NCI-H510A (cell line): ENCODE measurements at regions not wholly inside any gene's neighbourhood (a gene's known extent, or its start where the extent isn't known, plus 50 kb on each side); places are given as distances from the start of the nearest gene placed in this dataset.

Experiments used
- DNase-seq: peaks from one replicate; lab custom pipeline; 2025; lab: John Stamatoyannopoulos, UW

- DNase-seq = no peak
Observed at GRCh38 chr2:157933160-157933920, 57.2 kb upstream of the ACVR1 start.

- DNase-seq = no peak
Observed at GRCh38 chr2:157932480-157933159, 56.5 kb upstream of the ACVR1 start.

DNA sequence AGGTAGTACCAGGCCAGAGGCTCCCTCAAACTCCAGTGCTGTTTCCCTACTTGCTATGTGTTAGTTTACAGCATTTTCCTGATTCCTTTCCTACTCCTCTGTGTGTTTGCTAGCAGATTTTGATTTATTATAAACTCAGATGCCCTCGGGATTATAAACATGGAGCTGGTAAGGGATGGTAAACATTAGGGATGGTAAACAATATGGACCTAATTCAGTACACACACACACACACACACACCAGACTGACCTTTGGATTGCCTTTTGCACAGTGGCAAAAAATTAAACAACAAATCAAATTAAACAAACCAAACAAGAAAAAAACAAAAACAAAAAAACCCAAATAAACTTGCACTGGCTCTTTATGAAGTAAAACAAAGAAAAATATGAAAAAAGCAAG, 55.4 kb upstream of the ACVR1 start:
- DNase-seq = no peak

- DNase-seq = no peak
Observed at GRCh38 chr2:157930728-157931127, 54.6 kb upstream of the ACVR1 start.

GRCh38 chr2:157929871-157930667, 53.9 kb upstream of the ACVR1 start:
- DNase-seq = no peak

GRCh38 chr2:157928372-157928771, 52.2 kb upstream of the ACVR1 start:
- no peak for DNase-seq

DNA sequence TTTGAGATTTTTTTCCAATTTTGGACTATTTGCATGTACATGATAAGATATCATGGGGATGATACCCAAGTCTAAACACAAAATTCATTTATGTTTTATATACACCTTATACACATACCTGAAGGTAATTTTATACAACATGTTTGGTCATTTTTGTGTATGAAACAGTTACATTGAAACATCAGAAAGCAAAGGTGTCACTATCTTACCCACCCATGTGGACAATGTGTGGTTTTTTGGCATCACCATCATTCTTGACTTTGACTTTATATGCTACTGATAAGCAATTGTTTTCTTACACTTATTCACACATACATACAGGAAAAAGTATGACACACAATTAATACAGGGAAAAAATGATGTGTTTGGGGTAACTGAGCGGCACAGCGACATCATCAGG, 51.0 kb upstream of the ACVR1 start:
- DNase-seq = no peak
